H9 (cell line): ENCODE measurements at regions not wholly inside any gene's neighbourhood (a gene's known extent, or its start where the extent isn't known, plus 50 kb on each side); places are given as distances from the start of the nearest gene placed in this dataset.
"Not testable (repeated sequence)": the region's sequence is repeated elsewhere in the genome, so short reads cannot be mapped to it uniquely, and the experiment has no call there.

Source experiments
- DNase-seq: peaks from one replicate; pipeline ENCODE4 v3.0.0-alpha.2; 2017
- H2AFZ ChIP-seq: one replicate; pipeline ENCODE4 v1.6.1; 2013; ENCODE audit warnings: mild to moderate bottlenecking, low read length, control low read depth, moderate library complexity
- H2AK5ac ChIP-seq: 2 replicates; pipeline ENCODE4 v1.6.1; 2013; ENCODE audit warnings: low read length, control low read depth, mixed read lengths; ENCODE audit not compliant: insufficient read length
- H2BK120ac ChIP-seq: one replicate; pipeline ENCODE4 v1.6.1; 2013; ENCODE audit warnings: low read depth, mild to moderate bottlenecking, low read length, control low read depth, inconsistent platforms; ENCODE audit not compliant: poor library complexity, severe bottlenecking
- H2BK12ac ChIP-seq: 2 replicates; pipeline ENCODE4 v1.6.1; 2013; ENCODE audit warnings: low read length, control low read depth, mixed read lengths, low read depth; ENCODE audit not compliant: insufficient read length
- H2BK15ac ChIP-seq: 2 replicates; pipeline ENCODE4 v1.6.1; 2013; ENCODE audit warnings: low read depth, low read length, control low read depth
- H2BK20ac ChIP-seq: one replicate; pipeline ENCODE4 v1.6.1; 2013; ENCODE audit warnings: low read depth, mild to moderate bottlenecking, low read length, control low read depth, inconsistent platforms; ENCODE audit not compliant: poor library complexity, severe bottlenecking
- H2BK5ac ChIP-seq: 2 replicates; pipeline ENCODE4 v1.6.1; 2013; ENCODE audit warnings: low read length, control low read depth, mixed read lengths; ENCODE audit not compliant: insufficient read length
- H3K14ac ChIP-seq: 2 replicates; pipeline ENCODE4 v1.6.1; 2013; ENCODE audit warnings: low read length, control low read depth; ENCODE audit not compliant: insufficient read depth
- H3K18ac ChIP-seq: 2 replicates; pipeline ENCODE4 v1.6.1; 2013; ENCODE audit warnings: low read depth, mild to moderate bottlenecking, mixed read lengths, low read length, control low read depth; ENCODE audit not compliant: insufficient read length
- H3K23ac ChIP-seq: 2 replicates; pipeline ENCODE4 v1.6.1; 2013; ENCODE audit warnings: low read length, control low read depth, mixed read lengths, low read depth; ENCODE audit not compliant: insufficient read length
- H3K23me2 ChIP-seq: 2 replicates; pipeline ENCODE4 v1.6.1; 2013; ENCODE audit warnings: low read depth, mild to moderate bottlenecking, mixed read lengths, low read length, control low read depth; ENCODE audit not compliant: insufficient read length, poor library complexity, severe bottlenecking
- H3K27ac ChIP-seq: 2 replicates; pipeline ENCODE4 v1.5.1; 2013; ENCODE audit warnings: low read length, control low read depth, mixed read lengths, low read depth; ENCODE audit not compliant: insufficient read length
- H3K27me3 ChIP-seq: 2 replicates; pipeline ENCODE4 v1.6.1; 2013; ENCODE audit warnings: low read length, control low read depth, inconsistent platforms; ENCODE audit not compliant: insufficient read depth
- H3K4ac ChIP-seq: 2 replicates; pipeline ENCODE4 v1.6.1; 2013; ENCODE audit warnings: low read depth, mild to moderate bottlenecking, control low read depth, inconsistent platforms, low read length, moderate library complexity
- H3K4me1 ChIP-seq: 2 replicates; pipeline ENCODE4 v1.6.1; 2013; ENCODE audit warnings: low read length, control low read depth, inconsistent platforms; ENCODE audit not compliant: insufficient read depth
- H3K4me2 ChIP-seq: 2 replicates; pipeline ENCODE4 v1.6.1; 2013; ENCODE audit warnings: low read length, control low read depth, mixed read lengths; ENCODE audit not compliant: insufficient read length, insufficient read depth
- H3K56ac ChIP-seq: 2 replicates; pipeline ENCODE4 v1.6.1; 2013; ENCODE audit warnings: low read depth, mild to moderate bottlenecking, mixed read lengths, low read length, control low read depth; ENCODE audit not compliant: insufficient read length
- H3K79me1 ChIP-seq: 2 replicates; pipeline ENCODE4 v1.6.1; 2013; ENCODE audit warnings: low read depth, mild to moderate bottlenecking, moderate library complexity, low read length, control low read depth, inconsistent platforms; ENCODE audit not compliant: insufficient read depth, poor library complexity, severe bottlenecking
- H3K79me2 ChIP-seq: 2 replicates; pipeline ENCODE4 v1.6.1; 2013; ENCODE audit warnings: low read length, control low read depth, inconsistent platforms; ENCODE audit not compliant: insufficient read depth
- H3K9ac ChIP-seq: 2 replicates; pipeline ENCODE4 v1.6.1; 2013; ENCODE audit warnings: low read length, control low read depth, mixed read lengths; ENCODE audit not compliant: insufficient read length; ENCODE audit errors: extremely low read depth
- H3K9me3 ChIP-seq: one replicate; pipeline ENCODE4 v1.6.1; 2013; ENCODE audit warnings: low read depth, low read length, inconsistent platforms; ENCODE audit not compliant: control insufficient read depth
- H3T11ph ChIP-seq: one replicate; pipeline ENCODE4 v1.6.1; 2013; ENCODE audit warnings: mild to moderate bottlenecking, low read length, control low read depth, inconsistent platforms
- H4K20me1 ChIP-seq: one replicate; pipeline ENCODE4 v1.6.1; 2013; ENCODE audit not compliant: control insufficient read depth, insufficient read length, insufficient read depth
- H4K5ac ChIP-seq: 2 replicates; pipeline ENCODE4 v1.6.1; 2013; ENCODE audit warnings: low read depth, mild to moderate bottlenecking, mixed read lengths, low read length, control low read depth; ENCODE audit not compliant: insufficient read length
- H4K8ac ChIP-seq: replicated peaks from 2 replicates; pipeline ENCODE4 v1.6.1; 2013; ENCODE audit warnings: low read length, control low read depth, mixed read lengths, low read depth; ENCODE audit not compliant: insufficient read length
- H4K91ac ChIP-seq: 2 replicates; pipeline ENCODE4 v1.6.1; 2013; ENCODE audit warnings: low read depth, mild to moderate bottlenecking, moderate library complexity, mixed read lengths, low read length, control low read depth; ENCODE audit not compliant: insufficient read length
- H3K27ac Mint-ChIP-seq, 3 experiments: 2 replicates in 2 of 3; 3 replicates in 1 of 3; pipeline ENCODE4 v1.8.0; 2020 to 2021; ENCODE audit warnings: mixed read lengths in 3 of 3, mild to moderate bottlenecking in 1 of 3, moderate library complexity in 1 of 3
- H3K27me3 Mint-ChIP-seq: 2 replicates; pipeline ENCODE4 v1.8.0; 2021; ENCODE audit warnings: low read depth, mild to moderate bottlenecking, moderate library complexity, mixed read lengths
- H3K36me3 Mint-ChIP-seq, 3 experiments: 2 replicates in 2 of 3; 3 replicates in 1 of 3; pipeline ENCODE4 v1.8.0; 2020 to 2021; ENCODE audit warnings: low read depth in 3 of 3, mixed read lengths in 3 of 3; ENCODE audit not compliant: insufficient read depth in 1 of 3
- H3K4me1 Mint-ChIP-seq, 2 experiments: 2 replicates each; pipeline ENCODE4 v1.8.0; 2020; ENCODE audit warnings: mixed read lengths in 2 of 2
- H3K4me3 Mint-ChIP-seq, 2 experiments: 2 replicates in 1 of 2; 3 replicates in 1 of 2; pipeline ENCODE4 v1.8.0; 2020 to 2021; ENCODE audit warnings: mild to moderate bottlenecking in 2 of 2, mixed read lengths in 2 of 2, moderate library complexity in 1 of 2
- H3K9me3 Mint-ChIP-seq, 2 experiments: 2 replicates in 1 of 2; 3 replicates in 1 of 2; pipeline ENCODE4 v1.8.0; 2020; ENCODE audit warnings: mild to moderate bottlenecking in 2 of 2, mixed read lengths in 2 of 2, moderate library complexity in 1 of 2
- WGBS: extraction: QIAGEN DNeasy Blood & Tissue Kit; methylation state at CpG from one replicate; pipeline ENCODE4 v1.1.7; 2013; ENCODE audit warnings: missing lambda C conversion rate, low lambda C conversion rate, mixed read lengths; ENCODE audit not compliant: insufficient read length; ENCODE audit errors: extremely low coverage; 5-methylcytosine and 5-hydroxymethylcytosine counted together
- TF ChIP-seq, protein P1 (sequence below): fragments of 200-600 bp; sonication (generic); conservative IDR thresholded peaks from 3 replicates; pipeline ENCODE4 v1.8.0; 2021; ENCODE audit warnings: antibody characterized with exemption, mild to moderate bottlenecking

- H3K27me3 ChIP-seq = no peaks in the 10 kb centered on the region
- no peak overlapping the region for H3K4ac ChIP-seq
- H3K9me3 Mint-ChIP-seq = peaks cover 6 to 10% of the 10 kb centered on the region in 2 experiments; a peak in 4 of 5 replicates
- no peak overlapping the region for H4K91ac ChIP-seq
- no peaks in the 10 kb centered on the region for H3K79me2 ChIP-seq
- H4K5ac ChIP-seq = no peak overlapping the region
- H4K8ac ChIP-seq = no peak overlapping the region
- no peaks in the 10 kb centered on the region for H4K20me1 ChIP-seq
- no peak overlapping the region for H3K18ac ChIP-seq
- no peak overlapping the region for H2BK20ac ChIP-seq
- H2BK15ac ChIP-seq = no peak overlapping the region
- WGBS = no CpG with 5 or more reads among the region's 7 CpGs
- peak; percentile 20 for DNase-seq
- H3K14ac ChIP-seq = no peak overlapping the region; the same call in 1 of the 2 replicates
- H3T11ph ChIP-seq = no peak overlapping the region
- H2BK12ac ChIP-seq = no peak overlapping the region
- H2AK5ac ChIP-seq = no peak overlapping the region
- no peaks in the 10 kb centered on the region for H3K79me1 ChIP-seq
- peaks cover 0 to 8% (median 0%) of the 10 kb centered on the region in 3 experiments; a peak in 2 of 7 replicates for H3K36me3 Mint-ChIP-seq
- no peak overlapping the region for H3K4me2 ChIP-seq
- no peak overlapping the region for H3K9ac ChIP-seq
- H3K4me3 Mint-ChIP-seq = no peak overlapping the region
- TF ChIP-seq, protein P1, sequence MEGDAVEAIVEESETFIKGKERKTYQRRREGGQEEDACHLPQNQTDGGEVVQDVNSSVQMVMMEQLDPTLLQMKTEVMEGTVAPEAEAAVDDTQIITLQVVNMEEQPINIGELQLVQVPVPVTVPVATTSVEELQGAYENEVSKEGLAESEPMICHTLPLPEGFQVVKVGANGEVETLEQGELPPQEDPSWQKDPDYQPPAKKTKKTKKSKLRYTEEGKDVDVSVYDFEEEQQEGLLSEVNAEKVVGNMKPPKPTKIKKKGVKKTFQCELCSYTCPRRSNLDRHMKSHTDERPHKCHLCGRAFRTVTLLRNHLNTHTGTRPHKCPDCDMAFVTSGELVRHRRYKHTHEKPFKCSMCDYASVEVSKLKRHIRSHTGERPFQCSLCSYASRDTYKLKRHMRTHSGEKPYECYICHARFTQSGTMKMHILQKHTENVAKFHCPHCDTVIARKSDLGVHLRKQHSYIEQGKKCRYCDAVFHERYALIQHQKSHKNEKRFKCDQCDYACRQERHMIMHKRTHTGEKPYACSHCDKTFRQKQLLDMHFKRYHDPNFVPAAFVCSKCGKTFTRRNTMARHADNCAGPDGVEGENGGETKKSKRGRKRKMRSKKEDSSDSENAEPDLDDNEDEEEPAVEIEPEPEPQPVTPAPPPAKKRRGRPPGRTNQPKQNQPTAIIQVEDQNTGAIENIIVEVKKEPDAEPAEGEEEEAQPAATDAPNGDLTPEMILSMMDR = no peak
- H3K27ac ChIP-seq = no peak overlapping the region
- no peaks in the 10 kb centered on the region for H3K4me1 ChIP-seq
- no peaks in the 10 kb centered on the region for H3K9me3 ChIP-seq
- H2BK5ac ChIP-seq = no peak overlapping the region
- no peaks in the 10 kb centered on the region for H3K27me3 Mint-ChIP-seq
- no peak overlapping the region for H2AFZ ChIP-seq
- H3K56ac ChIP-seq = no peak overlapping the region
- no peak overlapping the region for H2BK120ac ChIP-seq
- H3K23me2 ChIP-seq = no peaks in the 10 kb centered on the region
- H3K23ac ChIP-seq = no peak overlapping the region
- H3K4me1 Mint-ChIP-seq = peaks cover 0 to 5% of the 10 kb centered on the region in 2 experiments; a peak in 3 of 4 replicates
- H3K27ac Mint-ChIP-seq = no peak overlapping the region
Observed at GRCh38 chr2:72023678-72024390, 123.8 kb downstream of the CYP26B1 start.

DNA sequence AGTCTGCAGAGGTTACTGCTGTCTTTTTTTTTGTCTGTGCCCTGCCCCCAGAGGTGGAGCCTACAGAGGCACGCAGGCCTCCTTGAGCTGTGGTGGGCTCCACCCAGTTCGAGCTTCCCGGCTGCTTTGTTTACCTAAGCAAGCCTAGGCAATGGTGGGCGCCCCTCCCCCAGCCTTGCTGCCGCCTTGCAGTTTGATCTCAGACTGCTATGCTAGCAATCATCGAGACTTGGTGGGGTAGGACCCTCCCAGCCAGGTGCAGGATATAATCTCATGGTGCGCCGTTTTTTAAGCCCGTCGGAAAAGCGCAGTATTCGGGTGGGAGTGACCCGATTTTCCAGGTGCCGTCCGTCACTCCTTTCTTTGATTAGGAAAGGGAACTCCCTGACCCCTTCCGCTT lies 126.3 kb downstream of the CYP26B1 start:
- DNase-seq = peak; percentile 17
- H3K27ac ChIP-seq, H2BK20ac ChIP-seq, H3K23me2 ChIP-seq, H3K27ac Mint-ChIP-seq, H3K23ac ChIP-seq, H2BK120ac ChIP-seq, H2AK5ac ChIP-seq, H3K79me2 ChIP-seq, H3K14ac ChIP-seq, H3K4me1 ChIP-seq, H2BK15ac ChIP-seq, H3K4ac ChIP-seq, H2BK12ac ChIP-seq, H4K5ac ChIP-seq, H4K91ac ChIP-seq, H3K27me3 ChIP-seq, H3K56ac ChIP-seq, H4K8ac ChIP-seq, H3K36me3 Mint-ChIP-seq, H3K27me3 Mint-ChIP-seq, H3K4me1 Mint-ChIP-seq, H3K4me2 ChIP-seq, H2AFZ ChIP-seq, H4K20me1 ChIP-seq, H3K18ac ChIP-seq, H3K9me3 ChIP-seq, H3K79me1 ChIP-seq, H3T11ph ChIP-seq, H3K9ac ChIP-seq, H2BK5ac ChIP-seq: not testable (repeated sequence)
- H3K9me3 Mint-ChIP-seq = peaks cover 6 to 10% of the 10 kb centered on the region in 2 experiments; a peak in 4 of 5 replicates
- H3K4me3 Mint-ChIP-seq = peak overlapping the region in 1 of 2 experiments; percentile 10; a peak in 1 of 5 replicates
- WGBS = no CpG with 5 or more reads among the region's 16 CpGs
